K562 (cell line): ENCODE measurements at regions not wholly inside any gene's neighbourhood (a gene's known extent, or its start where the extent isn't known, plus 50 kb on each side); places are given as distances from the start of the nearest gene placed in this dataset.

Experiments used
- ATAC-seq: fragments of 200-7000 bp; cut with Tn5 transposase; 3 replicates; pipeline ENCODE4 v1.9.1; 2020; ENCODE audit warnings: moderate library complexity
- BruUV-seq: library from RNA; stranded (reverse); fragments of 400-500 nt; replicated peaks from 2 replicates; lab custom pipeline; 2021; lab: Mats Ljungman, UMichigan
- CTCF ChIA-PET: fragments of 300-600 bp; formaldehyde crosslinking; extraction: SDS; loops from one replicate; lab custom pipeline; 2021; ENCODE audit warnings: low intra/inter-chr PET ratio; lab: Yijun Ruan, JAX
- POLR2A ChIA-PET: fragments of 300-600, 350-650 bp; sonication (Branson Sonifier 250); formaldehyde crosslinking; extraction: SDS; loops from one replicate; lab custom pipeline; 2021; ENCODE audit warnings: antibody characterized with exemption, inconsistent platforms; lab: Yijun Ruan, JAX
- DNase-seq, 4 experiments: peaks; one replicate each; pipeline versions ENCODE4 v3.0.0 to v3.0.0-alpha.2; 2011 to 2018; ENCODE audit warnings: low spot score in 3 of 4, mixed read lengths in 3 of 4; ENCODE audit errors: extremely low read depth in 1 of 4
- FAIRE-seq: peaks from 2 replicates; lab custom pipeline; 2011; peaks lifted over from hg19 to GRCh38; lab: Jason Lieb, UNC
- H2AFZ ChIP-seq: 2 replicates; pipeline ENCODE4 v1.6.0; 2011; ENCODE audit warnings: low read depth, low read length, control low read depth, inconsistent platforms
- H3K27ac ChIP-seq: fragments of 200-600 bp; 3 replicates; pipeline ENCODE4 v1.8.0; 2011; ENCODE audit warnings: low read depth, mild to moderate bottlenecking, control low read depth, inconsistent platforms, low read length, moderate library complexity, mixed read lengths; ENCODE audit errors: extremely low read depth
- H3K27me3 ChIP-seq, 2 experiments: fragments of 300-600 bp in 1 of 2; 2 replicates in 1 of 2; 3 replicates in 1 of 2; pipeline versions ENCODE4 v1.6.0 to v1.8.0; 2011; ENCODE audit warnings: inconsistent platforms in 2 of 2, low read length in 2 of 2, mild to moderate bottlenecking in 1 of 2, mixed read lengths in 1 of 2, moderate library complexity in 1 of 2; ENCODE audit not compliant: control insufficient read depth in 2 of 2, insufficient read depth in 2 of 2
- H3K36me3 ChIP-seq: fragments of 300-600 bp; 3 replicates; pipeline ENCODE4 v1.8.0; 2011; ENCODE audit warnings: mild to moderate bottlenecking, low read length, inconsistent platforms; ENCODE audit not compliant: control insufficient read depth, insufficient read depth
- H3K4me1 ChIP-seq, 2 experiments: fragments of 200-600 bp in 1 of 2; replicated peaks in 1 of 2; 2 replicates in 1 of 2; 3 replicates in 1 of 2; pipeline versions ENCODE4 v1.5.1 to v1.8.0; 2011; ENCODE audit warnings: inconsistent platforms in 2 of 2, low read length in 2 of 2, mild to moderate bottlenecking in 1 of 2, mixed read lengths in 1 of 2, moderate library complexity in 1 of 2; ENCODE audit not compliant: control insufficient read depth in 2 of 2, insufficient read depth in 2 of 2
- H3K4me2 ChIP-seq: 2 replicates; pipeline ENCODE4 v1.6.1; 2011; ENCODE audit warnings: low read length, control low read depth, inconsistent platforms, mixed read lengths; ENCODE audit not compliant: insufficient read depth
- H3K4me3 ChIP-seq: fragments of 200-600 bp; sonication (generic), shearing (Covaris generic); 2 replicates; pipeline ENCODE4 v1.5.1; 2016; ENCODE audit warnings: control low read depth, inconsistent platforms
- H3K79me2 ChIP-seq: fragments of 200-600 bp; 3 replicates; pipeline ENCODE4 v1.8.0; 2011; ENCODE audit warnings: low read length, inconsistent platforms; ENCODE audit not compliant: control insufficient read depth, insufficient read depth
- H3K9ac ChIP-seq, 2 experiments: 2 replicates each; pipeline versions ENCODE4 v1.6.0 to v1.6.1; 2011; ENCODE audit warnings: low read depth in 2 of 2, low read length in 2 of 2, control low read depth in 1 of 2, inconsistent platforms in 1 of 2, mild to moderate bottlenecking in 1 of 2, mixed read lengths in 1 of 2; ENCODE audit not compliant: insufficient read depth in 1 of 2
- H3K9me1 ChIP-seq: one replicate; pipeline ENCODE4 v1.6.0; 2011; ENCODE audit warnings: inconsistent platforms, mild to moderate bottlenecking, low read length, moderate library complexity; ENCODE audit not compliant: control insufficient read depth, insufficient read depth
- H3K9me3 ChIP-seq: replicated peaks from 2 replicates; pipeline ENCODE4 v1.5.1; 2011; ENCODE audit warnings: low read depth, low read length, inconsistent platforms; ENCODE audit not compliant: control insufficient read depth, insufficient read depth
- H4K20me1 ChIP-seq: replicated peaks from 2 replicates; pipeline ENCODE4 v1.6.1; 2011; ENCODE audit warnings: low read length, inconsistent platforms, mixed read lengths; ENCODE audit not compliant: control insufficient read depth, insufficient read depth
- BRCA1 ChIP-seq, 2 experiments: fragments of 450-650 bp in 1 of 2; sonication (generic) in 1 of 2; formaldehyde crosslinking in 1 of 2; IDR thresholded peaks; 2 replicates each; pipeline versions ENCODE4 v1.5.0 to v1.6.1; 2017 to 2020; ENCODE audit warnings: mild to moderate bottlenecking in 1 of 2, missing genetic modification reagents in 1 of 2
- SAFB2 ChIP-seq: fragments of 200-400 bp; formaldehyde crosslinking; IDR thresholded peaks from 2 replicates; pipeline ENCODE4 v1.6.1; 2018; ENCODE audit warnings: borderline replicate concordance, low read length, low read depth, moderate library complexity; ENCODE audit not compliant: severe bottlenecking
- ZFP1 ChIP-seq: fragments of 450-650 bp; formaldehyde crosslinking; IDR thresholded peaks from 2 replicates; pipeline ENCODE4 v1.4.0; 2020; ENCODE audit warnings: mild to moderate bottlenecking, mixed read lengths
- ZNF217 ChIP-seq: sonication (generic); formaldehyde crosslinking; IDR thresholded peaks from 2 replicates; pipeline ENCODE4 v1.8.0; 2022; ENCODE audit warnings: mild to moderate bottlenecking, missing genetic modification reagents
- ZNF57 ChIP-seq: fragments of 450-650 bp; formaldehyde crosslinking; IDR thresholded peaks from 2 replicates; pipeline ENCODE4 v1.4.0; 2020; ENCODE audit warnings: mild to moderate bottlenecking, moderate library complexity
- WGBS: fragments of 100-300 bp; shearing (Covaris generic); methylation state at CpG from one replicate; pipeline ENCODE4 v1.1.6; 2016; ENCODE audit warnings: low coverage, mixed read lengths; ENCODE audit not compliant: insufficient coverage; ENCODE audit errors: missing lambda C conversion rate; 5-methylcytosine and 5-hydroxymethylcytosine counted together
- in situ Hi-C: fragments of 300-500 bp; cut with MboI; formaldehyde crosslinking; loops from 4 replicates; pipeline ENCODE4 v1.15.0; 2018; ENCODE audit warnings: inconsistent platforms, mixed read lengths
- intact Hi-C: fragments of 100-400 bp; cut with micrococcal nuclease; formaldehyde crosslinking; loops from 2 replicates; pipeline ENCODE4 v1.14.2; 2022
- TF ChIP-seq, protein P1 (sequence below), 2 experiments: fragments of 450-650 bp in 1 of 2; sonication (generic) in 1 of 2; formaldehyde crosslinking in 1 of 2; IDR thresholded peaks; 2 replicates each; pipeline versions ENCODE4 v1.7.1 to v1.9.0; 2016 to 2022; ENCODE audit warnings: inconsistent platforms in 1 of 2, mild to moderate bottlenecking in 1 of 2, missing genetic modification reagents in 1 of 2
- TF ChIP-seq, protein P2 (sequence below): sonication (generic); formaldehyde crosslinking; IDR thresholded peaks from 2 replicates; pipeline ENCODE4 v1.8.1; 2023; ENCODE audit warnings: mild to moderate bottlenecking, missing genetic modification reagents
- TF ChIP-seq, protein P3 (sequence below): fragments of 450-650 bp; IDR thresholded peaks from 2 replicates; pipeline ENCODE4 v1.6.1; 2016; ENCODE audit warnings: missing biosample characterization, missing genetic modification characterization

DNA sequence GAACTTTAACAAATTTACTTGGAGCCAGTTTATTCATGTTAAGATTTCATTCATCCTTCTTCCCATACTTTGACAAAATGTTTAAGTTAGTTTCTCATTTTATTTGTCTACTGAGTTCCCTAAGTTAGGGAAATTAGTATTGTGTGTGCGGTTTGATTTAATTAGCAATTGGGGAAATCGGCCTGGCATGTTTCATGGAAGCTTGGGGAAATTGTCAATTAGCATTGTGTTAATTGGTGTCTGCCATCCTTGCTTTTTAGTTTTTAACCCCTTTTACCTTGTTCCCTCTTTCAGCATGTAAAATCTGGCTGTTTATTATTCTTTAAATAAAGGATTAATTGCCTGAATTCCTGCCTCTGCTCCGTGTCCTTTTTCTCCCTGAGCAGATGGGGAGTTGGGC is 279.6 kb downstream of the BCL11A start:
- no peak overlapping the region for H3K9ac ChIP-seq
- H3K4me2 ChIP-seq: no peak overlapping the region
- intact Hi-C loops (no loop called here), in situ Hi-C loops (no loop called here)
- peaks cover 2% of the 10 kb centered on the region; the same call in 1 of the 2 replicates for H3K9me3 ChIP-seq
- ATAC-seq (no peak), FAIRE-seq (no peak), DNase-seq (no peak)
- no TSS peak for BruUV-seq
- POLR2A ChIA-PET: no interaction called here
- 0% methylated on average over 3 of the region's 3 CpGs for WGBS
- H3K79me2 ChIP-seq: no peaks in the 10 kb centered on the region
- H3K27me3 ChIP-seq: no peaks in the 10 kb centered on the region
- H3K4me1 ChIP-seq: no peaks in the 10 kb centered on the region
- H3K36me3 ChIP-seq: no peaks in the 10 kb centered on the region
- H3K27ac ChIP-seq: no peak overlapping the region
- CTCF ChIA-PET: no interaction called here
- no peaks in the 10 kb centered on the region; the same call in 1 of the 2 replicates for H4K20me1 ChIP-seq
- H2AFZ ChIP-seq: no peak overlapping the region
- no peak overlapping the region for H3K4me3 ChIP-seq
- no peaks in the 10 kb centered on the region for H3K9me1 ChIP-seq
- TF ChIP-seq SAFB2 (no peak), ZNF57 (no peak), ZNF217 (CRISPR knock-in tag) (no peak), ZFP1 (CRISPR knock-in tag) (no peak), BRCA1 (IDR thresholded peaks at IDR 0.05) (no peak), BRCA1 (CRISPR knock-in tag; IDR thresholded peaks at IDR 0.05) (no peak)
- TF ChIP-seq, protein P1, sequence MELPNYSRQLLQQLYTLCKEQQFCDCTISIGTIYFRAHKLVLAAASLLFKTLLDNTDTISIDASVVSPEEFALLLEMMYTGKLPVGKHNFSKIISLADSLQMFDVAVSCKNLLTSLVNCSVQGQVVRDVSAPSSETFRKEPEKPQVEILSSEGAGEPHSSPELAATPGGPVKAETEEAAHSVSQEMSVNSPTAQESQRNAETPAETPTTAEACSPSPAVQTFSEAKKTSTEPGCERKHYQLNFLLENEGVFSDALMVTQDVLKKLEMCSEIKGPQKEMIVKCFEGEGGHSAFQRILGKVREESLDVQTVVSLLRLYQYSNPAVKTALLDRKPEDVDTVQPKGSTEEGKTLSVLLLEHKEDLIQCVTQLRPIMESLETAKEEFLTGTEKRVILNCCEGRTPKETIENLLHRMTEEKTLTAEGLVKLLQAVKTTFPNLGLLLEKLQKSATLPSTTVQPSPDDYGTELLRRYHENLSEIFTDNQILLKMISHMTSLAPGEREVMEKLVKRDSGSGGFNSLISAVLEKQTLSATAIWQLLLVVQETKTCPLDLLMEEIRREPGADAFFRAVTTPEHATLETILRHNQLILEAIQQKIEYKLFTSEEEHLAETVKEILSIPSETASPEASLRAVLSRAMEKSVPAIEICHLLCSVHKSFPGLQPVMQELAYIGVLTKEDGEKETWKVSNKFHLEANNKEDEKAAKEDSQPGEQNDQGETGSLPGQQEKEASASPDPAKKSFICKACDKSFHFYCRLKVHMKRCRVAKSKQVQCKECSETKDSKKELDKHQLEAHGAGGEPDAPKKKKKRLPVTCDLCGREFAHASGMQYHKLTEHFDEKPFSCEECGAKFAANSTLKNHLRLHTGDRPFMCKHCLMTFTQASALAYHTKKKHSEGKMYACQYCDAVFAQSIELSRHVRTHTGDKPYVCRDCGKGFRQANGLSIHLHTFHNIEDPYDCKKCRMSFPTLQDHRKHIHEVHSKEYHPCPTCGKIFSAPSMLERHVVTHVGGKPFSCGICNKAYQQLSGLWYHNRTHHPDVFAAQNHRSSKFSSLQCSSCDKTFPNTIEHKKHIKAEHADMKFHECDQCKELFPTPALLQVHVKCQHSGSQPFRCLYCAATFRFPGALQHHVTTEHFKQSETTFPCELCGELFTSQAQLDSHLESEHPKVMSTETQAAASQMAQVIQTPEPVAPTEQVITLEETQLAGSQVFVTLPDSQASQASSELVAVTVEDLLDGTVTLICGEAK (IDR thresholded peaks at IDR 0.05): no peak
- TF ChIP-seq, protein P1 (CRISPR knock-in tag; IDR thresholded peaks at IDR 0.05): no peak
- TF ChIP-seq, protein P2, sequence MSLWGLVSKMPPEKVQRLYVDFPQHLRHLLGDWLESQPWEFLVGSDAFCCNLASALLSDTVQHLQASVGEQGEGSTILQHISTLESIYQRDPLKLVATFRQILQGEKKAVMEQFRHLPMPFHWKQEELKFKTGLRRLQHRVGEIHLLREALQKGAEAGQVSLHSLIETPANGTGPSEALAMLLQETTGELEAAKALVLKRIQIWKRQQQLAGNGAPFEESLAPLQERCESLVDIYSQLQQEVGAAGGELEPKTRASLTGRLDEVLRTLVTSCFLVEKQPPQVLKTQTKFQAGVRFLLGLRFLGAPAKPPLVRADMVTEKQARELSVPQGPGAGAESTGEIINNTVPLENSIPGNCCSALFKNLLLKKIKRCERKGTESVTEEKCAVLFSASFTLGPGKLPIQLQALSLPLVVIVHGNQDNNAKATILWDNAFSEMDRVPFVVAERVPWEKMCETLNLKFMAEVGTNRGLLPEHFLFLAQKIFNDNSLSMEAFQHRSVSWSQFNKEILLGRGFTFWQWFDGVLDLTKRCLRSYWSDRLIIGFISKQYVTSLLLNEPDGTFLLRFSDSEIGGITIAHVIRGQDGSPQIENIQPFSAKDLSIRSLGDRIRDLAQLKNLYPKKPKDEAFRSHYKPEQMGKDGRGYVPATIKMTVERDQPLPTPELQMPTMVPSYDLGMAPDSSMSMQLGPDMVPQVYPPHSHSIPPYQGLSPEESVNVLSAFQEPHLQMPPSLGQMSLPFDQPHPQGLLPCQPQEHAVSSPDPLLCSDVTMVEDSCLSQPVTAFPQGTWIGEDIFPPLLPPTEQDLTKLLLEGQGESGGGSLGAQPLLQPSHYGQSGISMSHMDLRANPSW (CRISPR knock-in tag): no peak
- TF ChIP-seq, protein P3, sequence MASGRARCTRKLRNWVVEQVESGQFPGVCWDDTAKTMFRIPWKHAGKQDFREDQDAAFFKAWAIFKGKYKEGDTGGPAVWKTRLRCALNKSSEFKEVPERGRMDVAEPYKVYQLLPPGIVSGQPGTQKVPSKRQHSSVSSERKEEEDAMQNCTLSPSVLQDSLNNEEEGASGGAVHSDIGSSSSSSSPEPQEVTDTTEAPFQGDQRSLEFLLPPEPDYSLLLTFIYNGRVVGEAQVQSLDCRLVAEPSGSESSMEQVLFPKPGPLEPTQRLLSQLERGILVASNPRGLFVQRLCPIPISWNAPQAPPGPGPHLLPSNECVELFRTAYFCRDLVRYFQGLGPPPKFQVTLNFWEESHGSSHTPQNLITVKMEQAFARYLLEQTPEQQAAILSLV: no peak
